ENCODE measurements at regions not wholly inside any gene's neighbourhood (a gene's known extent, or its start where the extent isn't known, plus 50 kb on each side); places are given as distances from the start of the nearest gene placed in this dataset.

DNA sequence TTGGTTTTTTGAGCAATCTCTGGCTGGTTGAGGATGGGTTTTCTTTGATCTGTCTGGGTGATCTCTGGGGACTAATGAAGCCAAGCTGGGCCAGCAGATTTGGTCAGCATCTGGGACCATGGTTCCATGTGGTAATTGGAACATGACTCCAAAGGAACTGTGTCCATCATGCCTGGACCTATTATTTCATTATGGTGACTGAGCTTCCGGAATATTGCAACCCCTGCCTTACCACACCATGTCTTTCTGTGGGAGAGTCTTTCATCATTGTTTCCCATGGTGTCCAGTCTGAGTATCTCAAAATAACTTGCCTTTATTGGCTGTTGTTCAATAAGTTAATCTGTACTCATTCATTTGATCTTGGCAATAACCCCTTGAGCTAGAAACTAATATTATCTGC, 624.9 kb upstream of the TBX3 start:
- ChIA-PET POLR2A (interaction anchor here (0.6 kb wide), 1 partner anchor 10 kb away, joined by 3 read pairs; no protein-coding TSS in a partner anchor), CTCF (interaction anchor here (3.9 kb wide), 1 partner anchor 11 kb away, joined by 8 read pairs; no protein-coding TSS in a partner anchor)
- Histone ChIP-seq H3K36me3 (replicated peaks in 1 of 2; ENCODE audit: control insufficient read depth in 1 of 2, insufficient read depth in 2 of 2, low read length in 1 of 2) (no peaks in the 10 kb centered on the region), H3K9me3 (no peaks in the 10 kb centered on the region), H3K4me1 (ENCODE audit: control insufficient read depth in 1 of 2, insufficient read depth in 2 of 2, low read depth in 1 of 2, low read length in 1 of 2) (peaks cover 0 to 4% of the 10 kb centered on the region in 2 experiments; a peak in 2 of 4 replicates), H2AFZ (ENCODE audit: low read depth) (no peak overlapping the region), H4K20me1 (ENCODE audit: insufficient read depth) (no peaks in the 10 kb centered on the region), H3K79me2 (ENCODE audit: insufficient read depth) (no peaks in the 10 kb centered on the region), H3K4me3 (ENCODE audit: low read depth in 2 of 2, low read length in 1 of 2) (no peak overlapping the region), H3F3A (replicated peaks; ENCODE audit: insufficient read depth) (no peaks in the 10 kb centered on the region), H3K4me2 (no peak overlapping the region), H3K9ac (no peak overlapping the region), H3K27ac (ENCODE audit: low read depth in 2 of 2, low read length in 1 of 2) (no peak overlapping the region), H3K9me2 (no peaks in the 10 kb centered on the region), H3K27me3 (ENCODE audit: insufficient read depth) (no peaks in the 10 kb centered on the region)
- WGBS (ENCODE audit: low lambda C conversion rate): 85% methylated on average over 1 of the region's 1 CpG
- no peak for DNase-seq
- TF ChIP-seq MXI1 (IDR thresholded peaks at IDR 0.05; ENCODE audit: low read depth, low read length) (no peak), FOSL2 (IDR thresholded peaks at IDR 0.05; ENCODE audit: borderline replicate concordance, low read depth) (no peak), TAF1 (IDR thresholded peaks at IDR 0.05; ENCODE audit: borderline replicate concordance, low read depth, low read length) (no peak)

DNA sequence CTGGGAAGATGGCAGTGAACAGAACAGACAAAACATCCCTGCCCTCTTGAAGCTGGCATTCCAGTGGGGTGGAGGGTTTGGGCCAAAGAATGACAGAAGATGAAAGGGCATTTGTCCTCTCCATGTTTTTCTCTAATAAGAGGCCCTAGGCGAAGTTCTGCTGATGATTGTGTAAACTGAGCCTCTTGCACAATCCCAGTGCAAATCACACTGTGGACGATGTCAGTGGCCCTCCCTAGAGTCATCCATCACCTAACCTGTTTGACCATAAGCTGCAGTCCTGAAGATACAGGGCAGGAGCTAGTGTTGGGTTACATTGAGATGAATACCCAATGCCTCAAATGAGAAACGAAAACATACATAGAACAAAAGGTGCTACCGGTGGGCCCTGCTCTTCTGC, 622.4 kb upstream of the TBX3 start:
- no peak for DNase-seq
- Histone ChIP-seq H3K9me2 (no peaks in the 10 kb centered on the region), H3K4me1 (ENCODE audit: control insufficient read depth in 1 of 2, insufficient read depth in 2 of 2, low read depth in 1 of 2, low read length in 1 of 2) (peaks cover 0 to 8% of the 10 kb centered on the region in 2 experiments; a peak in 2 of 4 replicates), H4K20me1 (ENCODE audit: insufficient read depth) (no peaks in the 10 kb centered on the region), H3K79me2 (ENCODE audit: insufficient read depth) (no peaks in the 10 kb centered on the region), H2AFZ (ENCODE audit: low read depth) (no peak overlapping the region), H3K4me3 (ENCODE audit: low read depth in 2 of 2, low read length in 1 of 2) (no peak overlapping the region), H3K36me3 (replicated peaks in 1 of 2; ENCODE audit: control insufficient read depth in 1 of 2, insufficient read depth in 2 of 2, low read length in 1 of 2) (no peaks in the 10 kb centered on the region), H3K9ac (no peak overlapping the region), H3K4me2 (no peak overlapping the region), H3K9me3 (no peaks in the 10 kb centered on the region), H3K27ac (ENCODE audit: low read depth in 2 of 2, low read length in 1 of 2) (no peak overlapping the region), H3K27me3 (ENCODE audit: insufficient read depth) (no peaks in the 10 kb centered on the region), H3F3A (replicated peaks; ENCODE audit: insufficient read depth) (no peaks in the 10 kb centered on the region)
- ChIA-PET POLR2A (no interaction called here), CTCF (no interaction called here)
- WGBS (ENCODE audit: low lambda C conversion rate): 78% methylated on average over 4 of the region's 4 CpGs
- no peak for TF ChIP-seq RXRA (IDR thresholded peaks at IDR 0.05; ENCODE audit: borderline replicate concordance, low read depth)

DNA sequence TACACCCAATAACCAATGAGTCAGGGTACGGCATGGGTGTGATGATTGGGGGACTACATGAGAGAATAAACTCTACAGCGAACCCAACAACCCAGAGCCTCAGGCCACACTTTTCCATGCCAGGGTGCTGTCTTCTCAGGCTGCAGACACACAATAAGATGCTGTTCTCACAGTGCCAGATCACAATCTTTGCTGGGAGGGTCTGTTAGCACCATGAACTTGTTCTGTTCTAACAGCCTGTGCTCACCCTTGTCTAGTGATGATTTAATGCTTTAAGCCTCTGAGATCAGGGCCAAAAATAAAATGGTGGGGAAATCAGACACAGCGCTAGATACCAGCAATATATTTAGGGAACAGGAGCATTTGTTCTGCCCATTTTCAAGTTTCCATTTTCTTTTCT, 621.9 kb upstream of the TBX3 start:
- H4K20me1 ChIP-seq (ENCODE audit: insufficient read depth): no peaks in the 10 kb centered on the region
- no peak for DNase-seq
- no peak overlapping the region for H2AFZ ChIP-seq (ENCODE audit: low read depth)
- peaks cover 0 to 8% of the 10 kb centered on the region in 2 experiments; a peak in 2 of 4 replicates for H3K4me1 ChIP-seq (ENCODE audit: control insufficient read depth in 1 of 2, insufficient read depth in 2 of 2, low read depth in 1 of 2, low read length in 1 of 2)
- ChIA-PET CTCF (no interaction called here), POLR2A (no interaction called here)
- no peaks in the 10 kb centered on the region for H3K27me3 ChIP-seq (ENCODE audit: insufficient read depth)
- H3K9ac ChIP-seq: no peak overlapping the region
- no peak overlapping the region for H3K4me3 ChIP-seq (ENCODE audit: low read depth in 2 of 2, low read length in 1 of 2)
- no peaks in the 10 kb centered on the region for H3K79me2 ChIP-seq (ENCODE audit: insufficient read depth)
- WGBS (ENCODE audit: low lambda C conversion rate): 77% methylated on average over 3 of the region's 3 CpGs
- H3K36me3 ChIP-seq (replicated peaks in 1 of 2; ENCODE audit: control insufficient read depth in 1 of 2, insufficient read depth in 2 of 2, low read length in 1 of 2): no peaks in the 10 kb centered on the region
- no peaks in the 10 kb centered on the region for H3F3A ChIP-seq (replicated peaks; ENCODE audit: insufficient read depth)
- H3K9me3 ChIP-seq: no peaks in the 10 kb centered on the region
- no peak overlapping the region for H3K27ac ChIP-seq (ENCODE audit: low read depth in 2 of 2, low read length in 1 of 2)
- TF ChIP-seq GATA2 (CRISPR knock-in tag; IDR thresholded peaks at IDR 0.05): peak; percentile 42; the same call in 1 of the 2 replicates
- TF ChIP-seq, protein P1, sequence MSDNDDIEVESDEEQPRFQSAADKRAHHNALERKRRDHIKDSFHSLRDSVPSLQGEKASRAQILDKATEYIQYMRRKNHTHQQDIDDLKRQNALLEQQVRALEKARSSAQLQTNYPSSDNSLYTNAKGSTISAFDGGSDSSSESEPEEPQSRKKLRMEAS (IDR thresholded peaks at IDR 0.05; ENCODE audit: low read depth): no peak
- H3K4me2 ChIP-seq: no peak overlapping the region
- no peaks in the 10 kb centered on the region for H3K9me2 ChIP-seq

Data from SK-N-SH (cell line).